NCI-H1930 (cell line): ENCODE measurements at regions not wholly inside any gene's neighbourhood (a gene's known extent, or its start where the extent isn't known, plus 50 kb on each side); places are given as distances from the start of the nearest gene placed in this dataset.

Experiments used
- DNase-seq, 2 experiments: peaks; one replicate each; lab custom pipeline; 2025; lab: John Stamatoyannopoulos, UW

GRCh38 chr5:107325866-107326265, 344.9 kb downstream of the EFNA5 start:
- no peak for DNase-seq

DNA sequence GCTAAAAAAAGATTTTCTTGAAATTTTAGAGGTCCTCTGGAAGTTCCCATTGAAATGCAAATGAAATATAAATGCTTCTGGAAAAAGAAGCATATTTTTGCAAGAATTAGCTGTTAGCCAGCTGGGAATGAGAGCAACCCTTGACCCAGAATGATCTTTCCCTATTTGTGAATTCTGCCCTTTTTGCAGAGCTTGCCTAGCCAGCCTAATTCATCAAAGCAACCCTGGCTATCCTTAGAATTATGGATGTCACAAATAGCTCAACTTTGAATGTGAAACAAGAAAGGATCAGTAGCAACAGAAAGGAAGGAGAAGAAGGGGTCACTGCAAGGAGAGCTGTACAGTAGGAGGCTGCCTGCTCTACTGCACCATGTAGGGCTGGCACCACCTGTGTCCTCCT, 345.9 kb downstream of the EFNA5 start:
- no peak for DNase-seq

- DNase-seq = no peak
Observed at GRCh38 chr5:107324071-107324470, 346.7 kb downstream of the EFNA5 start.

GRCh38 chr5:107323536-107323935, 347.2 kb downstream of the EFNA5 start:
- DNase-seq = no peak

GRCh38 chr5:107322936-107323335, 347.8 kb downstream of the EFNA5 start:
- DNase-seq = no peak

DNA sequence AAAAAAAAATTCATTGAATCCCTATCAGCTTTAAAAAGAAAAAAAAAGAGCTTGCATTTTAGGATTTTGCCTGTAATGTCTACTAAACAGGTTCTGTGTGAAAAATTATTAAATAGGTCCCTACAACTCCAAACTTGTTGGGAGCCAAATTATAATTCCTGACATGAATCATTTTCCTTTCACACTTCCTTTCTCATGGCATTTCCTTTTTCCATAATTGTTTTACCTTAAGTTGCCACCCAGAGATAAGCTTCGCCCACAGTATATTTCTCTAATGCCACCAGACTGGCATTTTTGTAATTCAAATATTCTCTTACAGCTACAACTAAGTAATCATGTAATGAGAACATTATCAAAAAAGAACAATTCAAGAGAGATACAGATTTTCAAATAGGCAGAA, 348.8 kb downstream of the EFNA5 start:
- no peak for DNase-seq

DNA sequence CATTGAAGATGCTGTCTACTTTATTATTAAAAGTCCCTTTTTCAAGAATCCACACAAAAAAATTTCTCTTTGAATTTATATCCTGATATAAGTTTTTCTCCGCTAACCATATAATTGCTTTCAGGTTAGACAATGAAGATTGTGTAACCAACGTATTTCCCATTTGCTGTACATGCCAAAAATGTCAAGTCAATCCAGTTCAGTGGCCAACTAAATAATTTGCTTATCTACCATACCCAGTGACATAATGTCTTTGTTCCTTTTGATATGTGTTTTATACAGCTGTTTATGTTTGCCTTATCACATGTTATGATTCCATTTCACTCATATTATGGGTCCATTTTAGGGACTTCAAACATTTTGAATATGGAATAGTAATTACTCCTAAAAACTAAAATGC, 349.9 kb downstream of the EFNA5 start:
- DNase-seq = no peak

GRCh38 chr5:107320376-107320775, 350.4 kb downstream of the EFNA5 start:
- DNase-seq = no peak

- no peak for DNase-seq
Observed at GRCh38 chr5:107319901-107320300, 350.8 kb downstream of the EFNA5 start.

DNA sequence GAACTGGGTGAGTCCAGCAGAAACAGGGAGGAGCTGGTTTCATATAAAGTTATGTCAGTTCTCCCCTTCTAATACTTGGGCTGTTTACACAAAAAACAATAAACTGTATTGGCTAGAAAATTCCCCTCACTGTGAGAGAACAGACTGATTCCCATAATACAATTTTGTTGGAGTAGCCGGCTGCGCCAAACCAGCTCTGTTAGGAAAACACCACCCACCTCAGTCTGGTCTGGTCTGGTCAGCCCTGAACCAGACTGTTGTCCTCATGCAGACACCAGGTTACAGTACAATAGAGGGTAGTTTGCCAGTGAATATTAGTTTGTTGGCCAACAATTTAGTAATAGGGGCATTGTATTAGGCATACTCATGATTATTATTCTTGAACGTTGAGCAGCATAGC, 356.4 kb downstream of the EFNA5 start:
- DNase-seq = no peak

DNA sequence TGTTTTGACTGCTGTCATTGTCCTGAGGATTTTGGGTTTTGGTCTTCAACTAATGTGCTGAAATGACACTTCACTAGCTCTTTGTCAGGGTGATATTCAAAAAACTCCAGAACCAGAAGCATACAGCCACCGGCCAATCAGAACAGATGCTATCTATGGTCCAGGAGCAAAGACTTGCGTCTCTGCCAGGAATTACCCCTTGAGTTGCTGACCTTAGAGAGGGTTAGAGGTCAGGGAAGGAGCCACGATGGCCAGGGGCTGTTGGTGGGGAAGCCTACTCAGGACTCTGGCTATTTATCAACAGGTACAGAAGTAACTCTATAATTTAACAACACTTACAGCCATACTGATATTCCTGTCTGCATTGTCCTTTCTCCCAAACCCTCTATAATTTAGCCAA, 356.8 kb downstream of the EFNA5 start:
- no peak for DNase-seq

- DNase-seq = no peak
Observed at GRCh38 chr5:107313098-107313497, 357.6 kb downstream of the EFNA5 start.

- DNase-seq = no peak
Observed at GRCh38 chr5:107310181-107310580, 360.6 kb downstream of the EFNA5 start.

DNA sequence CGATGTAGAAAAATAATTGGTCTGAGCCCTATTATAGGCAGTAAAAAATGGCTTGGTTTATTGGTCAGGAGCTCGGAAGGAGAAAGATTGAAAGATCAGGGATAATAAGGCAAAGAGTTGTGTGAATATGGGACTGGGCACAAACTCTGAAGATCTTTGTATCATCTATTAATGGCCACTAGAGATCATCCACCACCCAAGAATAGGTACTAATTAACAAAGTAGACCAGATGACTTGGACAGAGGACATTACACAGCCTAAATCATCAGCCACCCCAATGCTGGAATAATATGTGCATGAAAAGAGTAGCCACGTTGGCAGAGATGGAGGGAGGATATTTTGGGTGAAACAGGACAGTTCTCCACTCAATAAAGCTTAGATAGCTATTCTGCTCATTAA, 364.1 kb downstream of the EFNA5 start:
- DNase-seq = no peak

- no peak for DNase-seq
Observed at GRCh38 chr5:107306002-107306401, 364.7 kb downstream of the EFNA5 start.

- DNase-seq = no peak
Observed at GRCh38 chr5:107304684-107305083, 366.1 kb downstream of the EFNA5 start.

- DNase-seq = no peak
Observed at GRCh38 chr5:107303171-107303968, 367.4 kb downstream of the EFNA5 start.

DNA sequence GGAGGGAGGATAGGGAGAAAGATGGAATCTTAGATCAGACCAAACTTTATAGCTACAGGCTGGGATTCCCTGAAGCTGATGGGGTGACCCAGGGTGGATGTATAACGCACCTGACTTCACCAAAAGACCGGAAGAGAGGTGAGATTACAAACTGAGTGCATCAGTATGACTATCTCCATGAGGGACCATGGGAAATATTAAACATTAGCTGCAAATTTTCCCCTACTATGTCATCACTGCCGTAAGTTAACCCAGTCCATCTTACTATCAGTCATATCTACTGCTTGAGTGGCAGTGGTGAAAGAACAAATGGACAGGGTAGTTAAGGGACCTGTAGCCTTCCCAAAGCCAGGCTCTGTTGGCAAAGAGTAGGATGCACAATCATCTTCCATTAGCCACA, 368.3 kb downstream of the EFNA5 start:
- DNase-seq = no peak

GRCh38 chr5:107301999-107302398, 368.7 kb downstream of the EFNA5 start:
- DNase-seq = no peak

- DNase-seq = no peak
Observed at GRCh38 chr5:107300721-107301327, 369.9 kb downstream of the EFNA5 start.

GRCh38 chr5:107296572-107296971, 374.2 kb downstream of the EFNA5 start:
- DNase-seq = no peak

DNA sequence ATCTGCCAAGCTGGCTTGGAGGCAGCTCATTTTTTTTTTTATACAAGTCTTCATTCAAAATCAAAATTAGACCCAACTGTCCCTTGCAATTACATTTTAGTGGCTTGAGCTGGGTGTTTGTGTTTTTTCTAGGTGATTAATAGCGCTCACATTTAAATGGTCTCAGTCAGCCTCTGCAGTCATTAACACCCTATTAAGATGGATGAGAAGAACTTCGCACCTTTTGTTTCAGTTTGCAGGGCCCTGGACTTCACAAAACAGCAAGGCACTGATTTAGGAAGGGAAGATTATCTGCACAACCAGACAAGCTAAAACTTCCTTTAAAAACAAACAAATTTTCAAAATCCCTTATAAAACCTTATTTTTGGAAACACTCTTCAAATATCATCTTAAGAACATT, 374.8 kb downstream of the EFNA5 start:
- no peak for DNase-seq

DNA sequence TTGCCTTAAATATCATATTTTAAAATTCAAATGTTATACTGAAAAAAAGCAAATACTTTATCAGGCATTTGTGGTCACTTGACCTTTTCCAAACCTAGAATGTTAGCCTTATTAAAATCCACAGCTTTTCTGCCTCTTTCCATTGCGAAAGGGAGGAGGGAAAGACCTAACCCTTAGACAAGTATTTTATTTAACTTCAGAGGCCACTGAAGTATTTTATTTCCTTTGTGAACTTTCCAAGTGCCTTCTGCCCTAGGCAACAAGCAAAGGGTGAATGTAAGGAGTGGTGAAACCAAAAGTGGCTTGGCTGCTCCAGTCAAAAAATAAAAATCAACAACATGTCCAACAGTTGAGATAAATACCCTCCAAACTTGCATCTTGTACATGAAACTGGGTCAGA, 376.1 kb downstream of the EFNA5 start:
- no peak for DNase-seq

DNA sequence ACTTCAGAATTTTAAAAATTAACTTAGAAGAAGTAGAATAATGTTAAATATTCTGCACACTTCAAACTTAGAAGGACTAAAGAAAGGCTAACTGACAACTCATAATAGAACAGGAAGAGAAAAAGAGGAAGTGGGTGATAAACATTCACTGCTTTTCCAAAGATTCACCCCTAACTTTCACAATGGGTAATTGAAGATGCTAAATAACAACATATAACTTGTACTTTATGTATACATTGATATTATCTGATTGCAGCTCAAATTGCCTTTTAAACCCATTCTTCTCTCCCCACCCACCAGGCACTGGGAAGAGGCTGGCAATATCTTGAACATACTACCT, 376.6 kb downstream of the EFNA5 start:
- DNase-seq = no peak
